Astrocyte of the spinal cord (primary cell): ENCODE measurements at regions not wholly inside any gene's neighbourhood (a gene's known extent, or its start where the extent isn't known, plus 50 kb on each side); places are given as distances from the start of the nearest gene placed in this dataset.

Source experiments
- DNase-seq: peaks from one replicate; pipeline ENCODE4 v3.0.0; 2011; ENCODE audit warnings: low read depth, low spot score
- H3K4me3 ChIP-seq: 2 replicates; pipeline ENCODE4 v1.5.1; 2011; ENCODE audit warnings: low read depth, mild to moderate bottlenecking, low read length, moderate library complexity
- in situ Hi-C: cut with HindIII; loops from 2 replicates; pipeline ENCODE4 v1.10.0; 2017; ENCODE audit warnings: low sequenced_read_pairs
- TF ChIP-seq, protein P1 (sequence below): IDR thresholded peaks from 2 replicates; pipeline ENCODE4 v1.5.1; 2012; ENCODE audit warnings: low read depth, mild to moderate bottlenecking, low read length, inconsistent platforms

DNA sequence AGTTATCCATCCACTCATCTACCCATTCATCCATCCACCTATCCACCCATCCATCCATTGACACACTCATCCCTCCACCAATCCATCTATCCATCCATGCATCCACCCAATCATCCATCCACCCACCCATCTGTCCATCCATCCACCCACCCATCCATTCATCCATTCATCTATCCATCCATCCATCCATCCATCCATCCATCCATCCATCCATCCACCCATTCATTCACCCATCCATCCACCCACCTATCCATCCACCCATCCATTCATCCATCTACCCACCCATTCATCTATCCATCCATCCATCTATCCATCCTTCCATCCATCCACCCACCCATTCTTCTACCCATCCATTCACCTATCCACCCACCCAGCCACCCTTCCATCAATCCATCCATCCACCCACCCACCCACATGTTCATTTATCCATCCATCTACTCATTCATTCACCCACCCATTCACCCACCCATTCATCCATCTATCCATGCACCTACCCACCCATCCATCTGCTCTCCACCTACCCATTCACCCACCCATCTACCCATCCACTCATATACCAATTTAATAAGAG is 193.8 kb upstream of the ARID2 start:
- in situ Hi-C loops, result no loop called here
- TF ChIP-seq, protein P1, sequence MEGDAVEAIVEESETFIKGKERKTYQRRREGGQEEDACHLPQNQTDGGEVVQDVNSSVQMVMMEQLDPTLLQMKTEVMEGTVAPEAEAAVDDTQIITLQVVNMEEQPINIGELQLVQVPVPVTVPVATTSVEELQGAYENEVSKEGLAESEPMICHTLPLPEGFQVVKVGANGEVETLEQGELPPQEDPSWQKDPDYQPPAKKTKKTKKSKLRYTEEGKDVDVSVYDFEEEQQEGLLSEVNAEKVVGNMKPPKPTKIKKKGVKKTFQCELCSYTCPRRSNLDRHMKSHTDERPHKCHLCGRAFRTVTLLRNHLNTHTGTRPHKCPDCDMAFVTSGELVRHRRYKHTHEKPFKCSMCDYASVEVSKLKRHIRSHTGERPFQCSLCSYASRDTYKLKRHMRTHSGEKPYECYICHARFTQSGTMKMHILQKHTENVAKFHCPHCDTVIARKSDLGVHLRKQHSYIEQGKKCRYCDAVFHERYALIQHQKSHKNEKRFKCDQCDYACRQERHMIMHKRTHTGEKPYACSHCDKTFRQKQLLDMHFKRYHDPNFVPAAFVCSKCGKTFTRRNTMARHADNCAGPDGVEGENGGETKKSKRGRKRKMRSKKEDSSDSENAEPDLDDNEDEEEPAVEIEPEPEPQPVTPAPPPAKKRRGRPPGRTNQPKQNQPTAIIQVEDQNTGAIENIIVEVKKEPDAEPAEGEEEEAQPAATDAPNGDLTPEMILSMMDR, result no peak
- no peak for DNase-seq
- H3K4me3 ChIP-seq, result no peak overlapping the region

DNA sequence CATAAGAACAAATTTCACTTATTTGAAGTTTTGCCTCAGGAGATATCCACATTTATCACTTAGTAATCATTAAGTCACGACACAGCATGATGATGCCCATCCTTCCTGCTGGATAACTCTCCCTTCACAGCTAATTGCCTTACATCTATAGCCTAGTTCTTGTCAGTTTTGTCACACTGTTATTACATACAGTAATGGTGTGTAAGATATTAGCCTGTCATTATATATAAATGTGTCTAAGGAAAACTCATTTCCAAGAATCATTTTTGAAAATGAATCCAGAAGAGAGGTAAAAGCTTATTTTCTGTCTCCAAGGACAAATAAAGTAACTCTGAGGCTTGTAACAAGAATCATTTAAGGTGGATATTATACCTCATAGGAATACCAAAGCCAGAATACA is 193.2 kb upstream of the ARID2 start:
- TF ChIP-seq, protein P1, result no peak
- in situ Hi-C loops, result no loop called here
- no peak for DNase-seq
- no peak overlapping the region for H3K4me3 ChIP-seq

DNA sequence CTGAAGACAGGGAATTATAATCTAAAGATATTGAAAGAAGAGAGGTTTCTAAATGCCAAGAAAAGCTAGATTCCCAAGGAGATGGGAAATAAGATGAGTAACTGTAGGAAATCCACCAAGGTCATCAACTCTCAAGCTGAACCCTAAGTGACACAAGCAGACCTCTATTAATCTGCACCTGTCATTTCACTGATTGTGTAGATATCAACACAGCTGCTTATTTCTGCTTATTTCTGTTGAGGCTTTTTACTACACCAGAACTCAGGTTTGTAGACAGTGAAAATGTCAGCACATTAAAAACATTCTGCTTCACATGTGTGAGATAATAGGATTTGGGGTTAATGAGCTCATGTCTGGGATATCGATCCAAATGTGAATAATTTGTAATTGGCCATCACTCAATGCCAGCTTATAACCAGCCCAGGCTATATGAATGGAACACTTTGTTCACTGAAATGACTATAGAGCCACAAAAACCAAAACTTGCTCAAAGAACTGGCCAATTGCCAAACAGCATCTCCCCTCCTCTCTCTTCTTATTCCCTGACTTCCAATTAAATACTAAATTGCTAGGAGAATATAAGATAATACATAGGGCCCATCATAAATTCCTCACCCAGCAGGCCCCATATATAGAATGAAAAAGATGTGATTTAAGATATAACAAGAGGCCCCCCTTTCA is 188.7 kb upstream of the ARID2 start:
- no peak overlapping the region for H3K4me3 ChIP-seq
- in situ Hi-C loops, result no loop called here
- TF ChIP-seq, protein P1, result no peak
- no peak for DNase-seq

DNA sequence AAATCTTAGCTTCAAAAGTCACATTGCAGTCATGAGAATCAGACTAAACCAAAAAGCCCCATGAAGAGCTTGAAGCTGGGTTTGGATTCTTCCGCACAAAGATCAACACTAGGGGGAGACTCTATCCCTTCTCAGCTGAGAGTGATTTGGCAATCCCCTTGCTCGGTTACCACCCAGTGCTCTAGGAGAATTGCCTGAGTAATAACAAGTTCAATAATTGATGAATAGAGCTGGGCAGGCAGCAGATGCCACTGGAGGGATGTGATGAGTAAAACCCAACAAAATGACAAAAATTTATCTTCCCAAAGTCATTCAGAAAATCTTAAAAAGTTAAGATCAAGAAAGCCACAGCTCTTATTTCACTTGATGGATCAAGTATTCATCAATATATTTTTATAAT is 185.6 kb upstream of the ARID2 start:
- in situ Hi-C loops, result no loop called here
- H3K4me3 ChIP-seq, result no peak overlapping the region
- DNase-seq, result peak; percentile 83
- TF ChIP-seq, protein P1, result peak; percentile 87

DNA sequence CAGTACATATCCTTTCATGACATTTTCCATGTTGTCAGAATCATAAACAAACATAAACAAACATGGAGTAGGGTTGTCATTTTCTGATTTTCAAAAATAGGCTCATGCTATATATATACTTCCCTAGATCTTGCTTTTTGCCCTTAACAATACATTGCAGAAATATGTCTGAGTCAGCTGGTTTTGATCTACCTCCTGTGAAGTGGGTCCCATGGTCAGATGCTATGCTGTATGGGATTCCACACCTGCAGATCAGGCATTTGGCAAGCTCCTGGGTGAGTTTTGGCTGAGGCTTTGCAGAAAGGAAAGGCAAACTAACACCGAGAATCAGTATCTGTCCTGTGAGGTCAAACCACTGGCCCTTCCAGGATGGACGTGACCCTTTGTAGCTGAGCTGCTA is 183.0 kb upstream of the ARID2 start:
- H3K4me3 ChIP-seq, result no peak overlapping the region
- no peak for DNase-seq
- in situ Hi-C loops, result no loop called here
- TF ChIP-seq, protein P1, result no peak

DNA sequence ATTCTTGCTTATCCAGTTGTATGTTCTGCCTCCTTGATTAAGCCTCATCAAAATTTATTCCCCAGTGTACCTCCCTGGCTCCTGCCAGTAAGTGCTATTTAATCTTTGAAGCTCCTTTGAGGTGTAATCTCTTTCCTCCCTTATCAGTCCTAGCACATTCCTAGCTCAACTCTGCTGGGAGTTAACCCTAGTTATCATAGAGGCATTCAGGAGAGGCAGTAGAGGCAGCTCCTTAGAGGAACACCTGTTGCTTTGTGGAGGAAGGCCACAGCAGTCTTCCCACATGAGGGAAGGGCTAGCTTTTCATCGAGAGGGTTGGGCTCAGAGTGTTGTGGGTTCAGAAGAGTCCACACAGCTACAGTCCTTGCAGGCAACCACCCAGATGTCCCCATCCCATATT is 182.4 kb upstream of the ARID2 start:
- TF ChIP-seq, protein P1, result no peak

More for the DNA sequence above, 182.4 kb upstream of the ARID2 start:
- no peak for DNase-seq
- no peak overlapping the region for H3K4me3 ChIP-seq
- in situ Hi-C loops, result no loop called here
